ENCODE measurements at regions not wholly inside any gene's neighbourhood (a gene's known extent, or its start where the extent isn't known, plus 50 kb on each side); places are given as distances from the start of the nearest gene placed in this dataset.

DNA sequence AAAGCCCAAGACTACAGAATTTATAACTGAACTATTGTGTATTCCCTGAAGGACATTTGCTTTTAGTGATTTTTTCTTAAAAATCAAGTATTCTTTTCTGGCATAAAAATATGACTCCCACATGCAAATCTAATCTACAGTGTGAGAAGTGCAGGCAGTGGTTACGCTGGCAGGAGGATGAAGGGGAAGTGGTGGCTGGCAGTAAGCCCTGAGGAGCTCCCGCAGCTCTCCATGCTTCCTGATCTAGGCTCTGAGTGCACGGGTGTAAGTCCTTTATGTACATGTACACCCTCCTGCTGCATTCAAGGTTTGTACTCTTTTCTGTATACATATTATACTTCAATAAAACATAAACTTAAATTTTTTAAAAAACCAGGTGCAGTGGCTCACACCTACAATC, 67.5 kb upstream of the PRDX6 start:
- peaks cover 54% of the 10 kb centered on the region for H3K4me1 Mint-ChIP-seq
- peak overlapping the region; percentile 64 for H3K4me3 Mint-ChIP-seq
- H3K9me3 Mint-ChIP-seq = peaks cover 3% of the 10 kb centered on the region
- ATAC-seq (ENCODE audit: low read depth) = peak; percentile 48
- H3K36me3 Mint-ChIP-seq = no peaks in the 10 kb centered on the region
- peak overlapping the region; percentile 98 for H3K27ac Mint-ChIP-seq
- peak in 1 of 2 donors; percentile 35 for DNase-seq (ENCODE audit: low spot score in 2 of 2)
- no peaks in the 10 kb centered on the region for H3K27me3 Mint-ChIP-seq

- Mint-ChIP-seq H3K36me3 (no peaks in the 10 kb centered on the region), H3K9me3 (no peaks in the 10 kb centered on the region), H3K4me3 (peak overlapping the region; percentile 45), H3K27me3 (no peaks in the 10 kb centered on the region), H3K4me1 (peaks cover 57% of the 10 kb centered on the region), H3K27ac (peak overlapping the region; percentile 98)
- DNase-seq (ENCODE audit: low spot score in 2 of 2) (no peak), ATAC-seq (ENCODE audit: low read depth) (no peak)
These were observed 66.9 kb upstream of the PRDX6 start for GRCh38 chr1:173410133-173410793.

DNA sequence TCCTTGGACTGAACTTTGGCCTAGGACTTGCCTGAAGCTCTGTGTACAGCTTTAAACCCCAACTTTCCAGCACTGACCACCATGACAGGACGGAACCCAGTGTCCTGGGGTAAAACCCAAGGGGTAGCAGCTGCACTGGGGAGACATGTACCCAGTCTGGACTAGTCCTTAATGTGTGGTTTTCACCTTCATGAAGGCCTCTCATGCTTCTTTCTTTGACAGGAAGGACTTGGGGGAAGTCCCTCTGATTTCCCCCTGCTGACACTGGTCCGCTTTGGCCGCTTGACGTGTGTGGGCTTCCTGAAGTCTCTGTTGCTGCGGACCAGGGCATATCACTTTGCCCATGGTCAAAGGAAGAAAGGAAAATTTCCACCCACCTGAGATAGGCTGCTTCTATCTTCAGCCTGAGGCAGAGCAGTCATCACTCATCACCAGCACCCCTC, 66.3 kb upstream of the PRDX6 start:
- peak in 1 of 2 donors; percentile 53 for DNase-seq (ENCODE audit: low spot score in 2 of 2)
- Mint-ChIP-seq H3K36me3 (no peaks in the 10 kb centered on the region), H3K4me3 (peak overlapping the region; percentile 45), H3K4me1 (peaks cover 62% of the 10 kb centered on the region), H3K27ac (peak overlapping the region; percentile 98), H3K9me3 (no peaks in the 10 kb centered on the region), H3K27me3 (no peaks in the 10 kb centered on the region)
- peak; percentile 59 for ATAC-seq (ENCODE audit: low read depth)

- Mint-ChIP-seq H3K9me3 (no peaks in the 10 kb centered on the region), H3K36me3 (peaks cover 1% of the 10 kb centered on the region), H3K4me3 (peak overlapping the region; percentile 77), H3K4me1 (peaks cover 62% of the 10 kb centered on the region), H3K27me3 (no peaks in the 10 kb centered on the region), H3K27ac (peak overlapping the region; percentile 98)
- ATAC-seq (ENCODE audit: low read depth) = no peak
- no peak for DNase-seq (ENCODE audit: low spot score in 2 of 2)
These were observed 65.0 kb upstream of the PRDX6 start for GRCh38 chr1:173411835-173412742.

DNA sequence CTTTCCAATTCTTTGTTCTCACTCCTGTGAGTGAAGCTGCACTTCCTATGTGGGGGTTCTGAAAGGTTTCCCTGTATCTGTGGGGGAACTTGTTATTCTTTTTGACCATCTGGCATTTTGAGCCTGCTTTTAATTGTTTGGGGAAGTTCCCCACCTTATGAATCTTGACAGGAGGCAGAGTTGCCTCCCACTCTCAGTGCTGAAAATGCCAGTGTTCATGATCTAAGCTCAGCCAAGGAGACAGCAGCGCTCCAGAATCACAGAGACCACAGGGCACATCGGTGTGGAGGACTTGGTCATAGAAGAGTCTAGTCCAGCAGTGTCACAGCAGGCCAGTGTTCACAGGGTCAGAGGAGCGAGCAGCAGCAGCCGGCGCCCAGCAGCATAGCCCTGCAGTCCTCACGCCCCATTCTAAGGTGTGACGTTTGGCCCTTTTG, 63.8 kb upstream of the PRDX6 start:
- Mint-ChIP-seq H3K27me3 (no peaks in the 10 kb centered on the region), H3K27ac (peak overlapping the region; percentile 98), H3K4me1 (peaks cover 69% of the 10 kb centered on the region), H3K36me3 (peaks cover 1% of the 10 kb centered on the region), H3K9me3 (no peaks in the 10 kb centered on the region), H3K4me3 (peak overlapping the region; percentile 77)
- peak; percentile 12 for ATAC-seq (ENCODE audit: low read depth)
- peak in 1 of 2 donors; percentile 36 for DNase-seq (ENCODE audit: low spot score in 2 of 2)

GRCh38 chr1:173414136-173414535, 63.0 kb upstream of the PRDX6 start:
- Mint-ChIP-seq H3K4me3 (peak overlapping the region; percentile 77), H3K27me3 (no peaks in the 10 kb centered on the region), H3K27ac (peak overlapping the region; percentile 98), H3K9me3 (no peaks in the 10 kb centered on the region), H3K4me1 (peaks cover 70% of the 10 kb centered on the region), H3K36me3 (peaks cover 1% of the 10 kb centered on the region)
- peak; percentile 54 for ATAC-seq (ENCODE audit: low read depth)
- peak in 1 of 2 donors; percentile 51 for DNase-seq (ENCODE audit: low spot score in 2 of 2)

DNA sequence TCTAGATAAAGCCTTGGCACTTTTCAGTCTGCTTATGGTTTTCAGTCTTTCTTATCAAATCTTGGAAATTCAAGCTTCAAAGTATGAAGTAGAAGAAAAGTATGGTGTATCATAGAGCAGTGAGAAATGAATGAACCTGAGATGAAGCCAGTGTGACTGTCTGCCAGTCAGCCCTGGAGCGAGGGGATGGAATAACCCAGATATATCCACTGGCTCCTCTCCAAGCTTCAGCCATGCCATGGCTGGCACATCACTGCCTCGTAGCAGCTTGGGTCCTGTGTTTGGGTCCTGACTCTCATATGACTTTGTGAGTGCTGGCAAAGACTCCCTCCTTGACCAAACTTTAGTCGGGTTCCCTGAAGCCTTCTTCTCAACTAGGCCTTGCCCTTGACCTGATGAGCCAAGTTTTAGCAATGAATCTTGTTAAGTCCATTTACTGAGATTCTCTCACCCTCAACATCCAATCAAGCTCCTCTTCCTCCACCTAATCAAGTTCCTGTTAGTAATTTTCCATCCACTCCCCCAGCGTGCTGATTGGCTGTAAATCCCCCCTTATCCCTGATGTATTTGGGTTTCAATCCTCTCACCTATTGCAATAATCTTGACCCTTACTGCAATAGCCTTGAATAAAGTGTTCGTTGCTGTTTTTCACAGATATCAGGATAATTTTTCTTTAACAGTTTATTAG, 62.5 kb upstream of the PRDX6 start:
- Mint-ChIP-seq H3K27ac (peak overlapping the region; percentile 98), H3K4me1 (peaks cover 70% of the 10 kb centered on the region), H3K27me3 (no peaks in the 10 kb centered on the region), H3K36me3 (peaks cover 1% of the 10 kb centered on the region), H3K9me3 (no peaks in the 10 kb centered on the region), H3K4me3 (peak overlapping the region; percentile 74)
- DNase-seq (ENCODE audit: low spot score in 2 of 2) = no peak
- no peak for ATAC-seq (ENCODE audit: low read depth)

- peak; percentile 28 for ATAC-seq (ENCODE audit: low read depth)
- peak overlapping the region; percentile 98 for H3K27ac Mint-ChIP-seq
These were observed 61.6 kb upstream of the PRDX6 start for GRCh38 chr1:173415490-173415889.

GRCh38 chr1:173415905-173416450, 61.2 kb upstream of the PRDX6 start:
- H3K27me3 Mint-ChIP-seq = no peaks in the 10 kb centered on the region
- H3K9me3 Mint-ChIP-seq = no peaks in the 10 kb centered on the region
- H3K4me3 Mint-ChIP-seq = peak overlapping the region; percentile 74
- ATAC-seq (ENCODE audit: low read depth) (no peak), DNase-seq (ENCODE audit: low spot score in 2 of 2) (no peak)
- peak overlapping the region; percentile 98 for H3K27ac Mint-ChIP-seq
- peaks cover 3% of the 10 kb centered on the region for H3K36me3 Mint-ChIP-seq
- H3K4me1 Mint-ChIP-seq = peaks cover 67% of the 10 kb centered on the region

More at GRCh38 chr1:173415490-173415889, 61.6 kb upstream of the PRDX6 start:
- H3K9me3 Mint-ChIP-seq = no peaks in the 10 kb centered on the region
- H3K4me3 Mint-ChIP-seq = peak overlapping the region; percentile 74
- H3K4me1 Mint-ChIP-seq = peaks cover 72% of the 10 kb centered on the region
- no peak for DNase-seq (ENCODE audit: low spot score in 2 of 2)
- no peaks in the 10 kb centered on the region for H3K27me3 Mint-ChIP-seq
- H3K36me3 Mint-ChIP-seq = peaks cover 3% of the 10 kb centered on the region

- Mint-ChIP-seq H3K4me1 (peaks cover 68% of the 10 kb centered on the region), H3K36me3 (peaks cover 9% of the 10 kb centered on the region), H3K4me3 (peak overlapping the region; percentile 67), H3K27me3 (no peaks in the 10 kb centered on the region), H3K27ac (peak overlapping the region; percentile 98), H3K9me3 (no peaks in the 10 kb centered on the region)
- DNase-seq (ENCODE audit: low spot score in 2 of 2) (no peak), ATAC-seq (ENCODE audit: low read depth) (peak; percentile 4)
These were observed 59.6 kb upstream of the PRDX6 start for GRCh38 chr1:173417563-173417962.

GRCh38 chr1:173418107-173418985, 58.8 kb upstream of the PRDX6 start:
- peak; percentile 57 to 58 for DNase-seq (ENCODE audit: low spot score in 2 of 2)
- peak; percentile 67 for ATAC-seq (ENCODE audit: low read depth)
- H3K27me3 Mint-ChIP-seq = no peaks in the 10 kb centered on the region
- no peaks in the 10 kb centered on the region for H3K9me3 Mint-ChIP-seq
- H3K27ac Mint-ChIP-seq = peak overlapping the region; percentile 98
- H3K36me3 Mint-ChIP-seq = peaks cover 12% of the 10 kb centered on the region
- H3K4me1 Mint-ChIP-seq = peaks cover 62% of the 10 kb centered on the region
- peak overlapping the region; percentile 67 for H3K4me3 Mint-ChIP-seq

GRCh38 chr1:173420330-173420806, 56.8 kb upstream of the PRDX6 start:
- no peaks in the 10 kb centered on the region for H3K9me3 Mint-ChIP-seq
- H3K4me3 Mint-ChIP-seq = peak overlapping the region; percentile 60
- H3K4me1 Mint-ChIP-seq = peaks cover 43% of the 10 kb centered on the region
- peaks cover 13% of the 10 kb centered on the region for H3K36me3 Mint-ChIP-seq
- no peaks in the 10 kb centered on the region for H3K27me3 Mint-ChIP-seq
- peak overlapping the region; percentile 98 for H3K27ac Mint-ChIP-seq
- ATAC-seq (ENCODE audit: low read depth) (peak; percentile 11), DNase-seq (ENCODE audit: low spot score in 2 of 2) (peak; percentile 65 to 75)

DNA sequence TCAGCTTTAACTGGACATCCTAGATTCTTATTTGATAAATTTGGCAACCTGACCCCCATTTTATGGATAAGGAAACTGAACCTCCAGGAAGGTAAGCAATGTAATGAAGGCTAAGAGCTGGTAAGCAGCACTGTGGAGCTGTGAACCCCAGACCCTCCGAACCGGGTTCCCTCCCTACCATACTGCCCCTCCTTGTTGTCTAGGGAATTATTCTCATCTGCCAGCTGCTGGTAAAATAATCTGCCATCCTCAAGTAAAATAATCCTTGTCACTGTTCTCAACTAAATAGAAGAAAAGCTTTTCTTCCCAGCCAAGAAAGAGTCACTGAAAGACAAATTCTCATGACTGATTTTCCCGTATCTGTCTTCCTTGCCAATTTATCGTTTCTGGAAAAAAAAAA, 55.8 kb upstream of the PRDX6 start:
- Mint-ChIP-seq H3K4me1 (peaks cover 34% of the 10 kb centered on the region), H3K27ac (no peak overlapping the region), H3K27me3 (no peaks in the 10 kb centered on the region), H3K36me3 (peaks cover 12% of the 10 kb centered on the region), H3K4me3 (no peak overlapping the region), H3K9me3 (no peaks in the 10 kb centered on the region)
- no peak for DNase-seq (ENCODE audit: low spot score in 2 of 2)
- ATAC-seq (ENCODE audit: low read depth) = no peak

Measured in memory B cell (primary cell).